Hepatocyte (in vitro differentiated cells): ENCODE measurements at regions not wholly inside any gene's neighbourhood (a gene's known extent, or its start where the extent isn't known, plus 50 kb on each side); places are given as distances from the start of the nearest gene placed in this dataset.
"Not testable (repeated sequence)": the region's sequence is repeated elsewhere in the genome, so short reads cannot be mapped to it uniquely, and the experiment has no call there.

Source experiments
- EZH2 ChIP-seq: fragments of 200-600 bp; sonication (generic); IDR thresholded peaks from 2 replicates; pipeline ENCODE4 v1.6.1; 2016; ENCODE audit warnings: antibody characterized with exemption, mild to moderate bottlenecking, borderline replicate concordance
- EZH2phosphoT487 ChIP-seq: fragments of 200-600 bp; sonication (generic); IDR thresholded peaks from one replicate; pipeline ENCODE4 v1.6.1; 2018; ENCODE audit warnings: antibody characterized with exemption, mild to moderate bottlenecking, low read depth, moderate library complexity; ENCODE audit not compliant: unreplicated experiment, severe bottlenecking
- TF ChIP-seq, protein P1 (sequence below): fragments of 200-600 bp; sonication (generic); IDR thresholded peaks from 2 replicates; pipeline ENCODE4 v1.5.1; 2016; ENCODE audit warnings: antibody characterized with exemption, mild to moderate bottlenecking; ENCODE audit not compliant: poor library complexity

DNA sequence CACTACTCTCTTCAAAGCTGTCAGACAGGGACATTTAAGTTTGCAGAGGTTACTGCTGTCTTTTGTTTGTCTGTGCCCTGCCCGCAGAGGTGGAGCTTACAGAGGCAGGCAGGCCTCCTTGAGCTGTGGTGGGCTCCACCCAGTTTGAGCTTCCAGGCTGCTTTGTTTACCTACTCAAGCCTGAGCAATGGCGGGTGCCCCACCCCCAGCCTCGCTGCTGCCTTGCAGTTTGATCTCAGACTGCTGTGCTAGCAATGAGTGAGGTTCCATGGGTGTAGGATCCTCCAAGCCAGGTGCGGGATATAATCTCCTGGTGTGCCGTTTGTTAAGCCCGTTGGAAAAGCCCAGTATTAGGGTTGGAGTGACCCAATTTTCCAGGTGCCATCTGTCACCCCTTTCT, 581.2 kb downstream of the ANKRD50 start:
- TF ChIP-seq, protein P1, sequence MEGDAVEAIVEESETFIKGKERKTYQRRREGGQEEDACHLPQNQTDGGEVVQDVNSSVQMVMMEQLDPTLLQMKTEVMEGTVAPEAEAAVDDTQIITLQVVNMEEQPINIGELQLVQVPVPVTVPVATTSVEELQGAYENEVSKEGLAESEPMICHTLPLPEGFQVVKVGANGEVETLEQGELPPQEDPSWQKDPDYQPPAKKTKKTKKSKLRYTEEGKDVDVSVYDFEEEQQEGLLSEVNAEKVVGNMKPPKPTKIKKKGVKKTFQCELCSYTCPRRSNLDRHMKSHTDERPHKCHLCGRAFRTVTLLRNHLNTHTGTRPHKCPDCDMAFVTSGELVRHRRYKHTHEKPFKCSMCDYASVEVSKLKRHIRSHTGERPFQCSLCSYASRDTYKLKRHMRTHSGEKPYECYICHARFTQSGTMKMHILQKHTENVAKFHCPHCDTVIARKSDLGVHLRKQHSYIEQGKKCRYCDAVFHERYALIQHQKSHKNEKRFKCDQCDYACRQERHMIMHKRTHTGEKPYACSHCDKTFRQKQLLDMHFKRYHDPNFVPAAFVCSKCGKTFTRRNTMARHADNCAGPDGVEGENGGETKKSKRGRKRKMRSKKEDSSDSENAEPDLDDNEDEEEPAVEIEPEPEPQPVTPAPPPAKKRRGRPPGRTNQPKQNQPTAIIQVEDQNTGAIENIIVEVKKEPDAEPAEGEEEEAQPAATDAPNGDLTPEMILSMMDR: not testable (repeated sequence)
- TF ChIP-seq EZH2phosphoT487, EZH2: not testable (repeated sequence)
